SK-N-SH (cell line): ENCODE measurements at regions not wholly inside any gene's neighbourhood (a gene's known extent, or its start where the extent isn't known, plus 50 kb on each side); places are given as distances from the start of the nearest gene placed in this dataset.

Experiments
- JUND ChIP-seq: IDR thresholded peaks from 2 replicates; pipeline ENCODE4 v1.4.0; 2012
- POLR2AphosphoS5 ChIP-seq: IDR thresholded peaks from 2 replicates; pipeline ENCODE4 v1.6.1; 2012; ENCODE audit warnings: low read depth, low read length
- RAD21 ChIP-seq: IDR thresholded peaks from 2 replicates; pipeline ENCODE4 v1.6.1; 2012; ENCODE audit warnings: mild to moderate bottlenecking, low read length
- TCF12 ChIP-seq: IDR thresholded peaks from 2 replicates; pipeline ENCODE4 v1.4.0; 2012
- TF ChIP-seq, protein P1 (sequence below): fragments of 200-600 bp; sonication (generic); IDR thresholded peaks from 2 replicates; pipeline ENCODE4 v1.6.1; 2017; ENCODE audit warnings: antibody characterized with exemption, mild to moderate bottlenecking, moderate library complexity
- TF ChIP-seq, protein P2 (sequence below): IDR thresholded peaks from 2 replicates; pipeline ENCODE4 v1.4.0; 2012; ENCODE audit warnings: low read depth, borderline replicate concordance
- TF ChIP-seq, protein P3 (sequence below): IDR thresholded peaks from 2 replicates; pipeline ENCODE4 v1.4.0; 2012; ENCODE audit warnings: low read depth

DNA sequence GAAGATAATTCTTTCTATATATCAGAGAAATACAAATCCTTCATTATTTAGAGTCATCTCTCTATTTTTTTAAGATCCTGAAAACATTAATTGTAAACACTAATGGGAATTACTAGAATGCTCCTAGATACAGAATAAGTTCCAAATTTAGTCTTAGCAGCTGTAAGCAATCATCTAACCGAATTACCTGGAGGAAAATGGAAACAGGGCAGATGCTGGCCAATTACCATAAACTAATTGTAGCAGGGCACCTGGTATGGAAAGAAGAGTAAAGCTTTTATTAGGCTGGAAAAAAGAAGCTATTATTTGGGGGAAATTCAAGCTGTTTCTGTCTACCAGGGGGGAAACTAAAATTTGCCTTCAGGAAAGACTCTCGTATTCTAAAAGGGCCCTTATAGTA, 257.5 kb downstream of the MMUT start:
- TF ChIP-seq, protein P1, sequence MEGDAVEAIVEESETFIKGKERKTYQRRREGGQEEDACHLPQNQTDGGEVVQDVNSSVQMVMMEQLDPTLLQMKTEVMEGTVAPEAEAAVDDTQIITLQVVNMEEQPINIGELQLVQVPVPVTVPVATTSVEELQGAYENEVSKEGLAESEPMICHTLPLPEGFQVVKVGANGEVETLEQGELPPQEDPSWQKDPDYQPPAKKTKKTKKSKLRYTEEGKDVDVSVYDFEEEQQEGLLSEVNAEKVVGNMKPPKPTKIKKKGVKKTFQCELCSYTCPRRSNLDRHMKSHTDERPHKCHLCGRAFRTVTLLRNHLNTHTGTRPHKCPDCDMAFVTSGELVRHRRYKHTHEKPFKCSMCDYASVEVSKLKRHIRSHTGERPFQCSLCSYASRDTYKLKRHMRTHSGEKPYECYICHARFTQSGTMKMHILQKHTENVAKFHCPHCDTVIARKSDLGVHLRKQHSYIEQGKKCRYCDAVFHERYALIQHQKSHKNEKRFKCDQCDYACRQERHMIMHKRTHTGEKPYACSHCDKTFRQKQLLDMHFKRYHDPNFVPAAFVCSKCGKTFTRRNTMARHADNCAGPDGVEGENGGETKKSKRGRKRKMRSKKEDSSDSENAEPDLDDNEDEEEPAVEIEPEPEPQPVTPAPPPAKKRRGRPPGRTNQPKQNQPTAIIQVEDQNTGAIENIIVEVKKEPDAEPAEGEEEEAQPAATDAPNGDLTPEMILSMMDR: no peak
- TF ChIP-seq TCF12 (no peak), POLR2AphosphoS5 (no peak), JUND (no peak), RAD21 (no peak; the same call in 1 of the 2 replicates)
- TF ChIP-seq, protein P2, sequence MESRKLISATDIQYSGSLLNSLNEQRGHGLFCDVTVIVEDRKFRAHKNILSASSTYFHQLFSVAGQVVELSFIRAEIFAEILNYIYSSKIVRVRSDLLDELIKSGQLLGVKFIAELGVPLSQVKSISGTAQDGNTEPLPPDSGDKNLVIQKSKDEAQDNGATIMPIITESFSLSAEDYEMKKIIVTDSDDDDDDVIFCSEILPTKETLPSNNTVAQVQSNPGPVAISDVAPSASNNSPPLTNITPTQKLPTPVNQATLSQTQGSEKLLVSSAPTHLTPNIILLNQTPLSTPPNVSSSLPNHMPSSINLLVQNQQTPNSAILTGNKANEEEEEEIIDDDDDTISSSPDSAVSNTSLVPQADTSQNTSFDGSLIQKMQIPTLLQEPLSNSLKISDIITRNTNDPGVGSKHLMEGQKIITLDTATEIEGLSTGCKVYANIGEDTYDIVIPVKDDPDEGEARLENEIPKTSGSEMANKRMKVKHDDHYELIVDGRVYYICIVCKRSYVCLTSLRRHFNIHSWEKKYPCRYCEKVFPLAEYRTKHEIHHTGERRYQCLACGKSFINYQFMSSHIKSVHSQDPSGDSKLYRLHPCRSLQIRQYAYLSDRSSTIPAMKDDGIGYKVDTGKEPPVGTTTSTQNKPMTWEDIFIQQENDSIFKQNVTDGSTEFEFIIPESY: no peak
- TF ChIP-seq, protein P3, sequence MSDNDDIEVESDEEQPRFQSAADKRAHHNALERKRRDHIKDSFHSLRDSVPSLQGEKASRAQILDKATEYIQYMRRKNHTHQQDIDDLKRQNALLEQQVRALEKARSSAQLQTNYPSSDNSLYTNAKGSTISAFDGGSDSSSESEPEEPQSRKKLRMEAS: no peak
